ENCODE measurements at regions not wholly inside any gene's neighbourhood (a gene's known extent, or its start where the extent isn't known, plus 50 kb on each side); places are given as distances from the start of the nearest gene placed in this dataset.

DNA sequence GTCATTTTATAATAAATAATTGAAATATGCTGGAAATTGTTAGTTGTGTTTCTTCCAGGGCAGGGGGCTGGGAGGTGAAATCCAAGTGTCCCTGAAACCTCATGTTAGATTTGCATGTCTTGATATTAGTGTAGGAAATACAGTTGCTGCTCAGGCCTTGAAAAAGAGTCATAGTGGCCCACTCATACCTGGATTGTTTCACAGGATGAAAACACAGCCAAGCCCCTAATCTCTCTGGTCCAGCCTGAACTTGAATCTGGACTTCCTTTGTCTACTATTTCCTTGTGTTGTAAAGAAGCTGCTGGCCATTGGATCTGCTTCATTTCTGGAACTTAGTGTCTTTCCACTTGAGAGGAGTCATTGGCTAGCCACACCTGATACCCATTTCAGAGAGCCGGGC is 108.8 kb upstream of the JARID2 start:
- Histone ChIP-seq H3K36me3 (no peaks in the 10 kb centered on the region), H3K27me3 (no peaks in the 10 kb centered on the region), H3K9me3 (no peaks in the 10 kb centered on the region), H3K4me1 (no peaks in the 10 kb centered on the region), H3K4me3 (no peak overlapping the region), H3K27ac (no peak overlapping the region)
- intact Hi-C loops (cut with DNase I; ENCODE audit: low total_unique reads) (no loop called here), in situ Hi-C loops (cut with MboI; ENCODE audit: low pct_ligation_motif_present in 1 of 4, low pct_unique_long_range_greater_than_20kb in 1 of 4, low sequenced_read_pairs in 3 of 4) (no loop called here)
- 80 to 95% methylated on average over 1 of the region's 1 CpG for WGBS, 2 donors (ENCODE audit: low coverage in 1 of 2)
- DNase-seq = no peak
- TF ChIP-seq POLR2A (IDR thresholded peaks at IDR 0.05) (no peak), EP300 (IDR thresholded peaks at IDR 0.05; ENCODE audit: low read depth) (no peak), POLR2AphosphoS5 (IDR thresholded peaks at IDR 0.05) (no peak)
- TF ChIP-seq, protein P1, sequence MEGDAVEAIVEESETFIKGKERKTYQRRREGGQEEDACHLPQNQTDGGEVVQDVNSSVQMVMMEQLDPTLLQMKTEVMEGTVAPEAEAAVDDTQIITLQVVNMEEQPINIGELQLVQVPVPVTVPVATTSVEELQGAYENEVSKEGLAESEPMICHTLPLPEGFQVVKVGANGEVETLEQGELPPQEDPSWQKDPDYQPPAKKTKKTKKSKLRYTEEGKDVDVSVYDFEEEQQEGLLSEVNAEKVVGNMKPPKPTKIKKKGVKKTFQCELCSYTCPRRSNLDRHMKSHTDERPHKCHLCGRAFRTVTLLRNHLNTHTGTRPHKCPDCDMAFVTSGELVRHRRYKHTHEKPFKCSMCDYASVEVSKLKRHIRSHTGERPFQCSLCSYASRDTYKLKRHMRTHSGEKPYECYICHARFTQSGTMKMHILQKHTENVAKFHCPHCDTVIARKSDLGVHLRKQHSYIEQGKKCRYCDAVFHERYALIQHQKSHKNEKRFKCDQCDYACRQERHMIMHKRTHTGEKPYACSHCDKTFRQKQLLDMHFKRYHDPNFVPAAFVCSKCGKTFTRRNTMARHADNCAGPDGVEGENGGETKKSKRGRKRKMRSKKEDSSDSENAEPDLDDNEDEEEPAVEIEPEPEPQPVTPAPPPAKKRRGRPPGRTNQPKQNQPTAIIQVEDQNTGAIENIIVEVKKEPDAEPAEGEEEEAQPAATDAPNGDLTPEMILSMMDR (IDR thresholded peaks at IDR 0.05) = no peak

DNA sequence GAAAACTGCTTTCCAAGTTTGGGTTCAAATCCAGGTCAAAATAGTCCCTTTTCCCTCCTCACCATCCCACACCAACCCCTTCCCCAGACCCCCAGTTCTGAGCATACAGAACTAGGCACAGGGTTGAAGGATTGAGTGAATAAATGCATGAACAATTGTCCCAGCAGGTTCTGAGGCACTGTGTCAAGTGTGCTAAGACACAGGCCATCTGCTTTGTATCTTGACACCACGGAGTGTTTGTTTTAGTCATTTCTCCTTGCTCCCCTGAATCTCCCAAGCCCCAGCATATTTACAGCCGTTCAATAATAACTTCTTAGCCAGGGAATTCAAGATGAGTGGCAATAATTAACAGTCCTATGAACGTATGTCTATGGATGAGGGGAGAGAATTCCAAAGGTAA is 102.8 kb upstream of the JARID2 start:
- intact Hi-C loops (cut with DNase I; ENCODE audit: low total_unique reads) = no loop called here
- H3K4me1 ChIP-seq = no peaks in the 10 kb centered on the region
- TF ChIP-seq POLR2A (IDR thresholded peaks at IDR 0.05) (no peak), EP300 (IDR thresholded peaks at IDR 0.05; ENCODE audit: low read depth) (no peak), POLR2AphosphoS5 (IDR thresholded peaks at IDR 0.05) (no peak)
- TF ChIP-seq, protein P1 (IDR thresholded peaks at IDR 0.05) = no peak
- in situ Hi-C loops (cut with MboI; ENCODE audit: low pct_ligation_motif_present in 1 of 4, low pct_unique_long_range_greater_than_20kb in 1 of 4, low sequenced_read_pairs in 3 of 4) = no loop called here
- no peaks in the 10 kb centered on the region for H3K9me3 ChIP-seq
- H3K4me3 ChIP-seq = no peak overlapping the region
- DNase-seq = no peak
- no peaks in the 10 kb centered on the region for H3K36me3 ChIP-seq
- WGBS, 2 donors (ENCODE audit: low coverage in 1 of 2) = 61 to 73% methylated on average over 2 to 3 of the region's 3 CpGs
- no peaks in the 10 kb centered on the region for H3K27me3 ChIP-seq
- no peak overlapping the region for H3K27ac ChIP-seq

GRCh38 chr6:15143540-15143939 is 102.3 kb upstream of the JARID2 start:
- Histone ChIP-seq H3K27ac (no peak overlapping the region), H3K27me3 (no peaks in the 10 kb centered on the region), H3K4me3 (no peak overlapping the region), H3K36me3 (no peaks in the 10 kb centered on the region), H3K9me3 (no peaks in the 10 kb centered on the region), H3K4me1 (no peaks in the 10 kb centered on the region)
- DNase-seq = no peak
- in situ Hi-C loops (cut with MboI; ENCODE audit: low pct_ligation_motif_present in 1 of 4, low pct_unique_long_range_greater_than_20kb in 1 of 4, low sequenced_read_pairs in 3 of 4) = no loop called here
- TF ChIP-seq POLR2AphosphoS5 (IDR thresholded peaks at IDR 0.05) (no peak), EP300 (IDR thresholded peaks at IDR 0.05; ENCODE audit: low read depth) (no peak), POLR2A (IDR thresholded peaks at IDR 0.05) (no peak)
- TF ChIP-seq, protein P1 (IDR thresholded peaks at IDR 0.05) = no peak
- WGBS, 2 donors (ENCODE audit: low coverage in 1 of 2) = 88% methylated on average over 2 to 3 of the region's 3 CpGs
- intact Hi-C loops (cut with DNase I; ENCODE audit: low total_unique reads) = no loop called here

- H3K27ac ChIP-seq = no peak overlapping the region
- in situ Hi-C loops (cut with MboI; ENCODE audit: low pct_ligation_motif_present in 1 of 4, low pct_unique_long_range_greater_than_20kb in 1 of 4, low sequenced_read_pairs in 3 of 4) = no loop called here
- intact Hi-C loops (cut with DNase I; ENCODE audit: low total_unique reads) = no loop called here
- H3K4me3 ChIP-seq = no peak overlapping the region
- H3K4me1 ChIP-seq = no peaks in the 10 kb centered on the region
- no peak for DNase-seq
- no peaks in the 10 kb centered on the region for H3K36me3 ChIP-seq
- no peaks in the 10 kb centered on the region for H3K27me3 ChIP-seq
- H3K9me3 ChIP-seq = no peaks in the 10 kb centered on the region
- no peak for TF ChIP-seq POLR2A (IDR thresholded peaks at IDR 0.05)
- no peak for TF ChIP-seq POLR2AphosphoS5 (IDR thresholded peaks at IDR 0.05)
Measured at GRCh38 chr6:15145821-15146220, 100.0 kb upstream of the JARID2 start.

DNA sequence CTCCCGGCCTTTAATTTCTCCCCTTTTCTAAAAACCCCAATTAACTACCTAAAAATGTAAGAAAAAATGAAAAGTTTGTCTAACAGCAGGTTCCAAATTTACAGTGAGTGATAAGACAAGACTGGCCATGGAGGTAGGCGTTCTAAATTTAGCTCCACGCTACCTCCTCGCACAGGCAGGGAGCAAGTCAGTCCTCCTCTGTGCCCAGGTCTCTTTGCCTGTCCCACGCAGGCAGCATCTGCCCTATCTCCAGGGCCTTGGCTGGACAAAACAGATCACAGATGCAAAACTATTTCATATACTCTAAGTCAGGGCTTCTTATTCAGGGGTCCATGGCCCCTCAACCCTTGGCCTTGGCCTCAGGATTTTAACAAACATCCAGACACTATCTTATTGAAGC is 98.0 kb upstream of the JARID2 start:
- H3K4me1 ChIP-seq = no peaks in the 10 kb centered on the region
- TF ChIP-seq POLR2A (IDR thresholded peaks at IDR 0.05) (no peak), EP300 (IDR thresholded peaks at IDR 0.05; ENCODE audit: low read depth) (no peak), POLR2AphosphoS5 (IDR thresholded peaks at IDR 0.05) (no peak)
- TF ChIP-seq, protein P1 (IDR thresholded peaks at IDR 0.05) = no peak
- no peak for DNase-seq
- H3K36me3 ChIP-seq = no peaks in the 10 kb centered on the region
- 90 to 92% methylated on average over 5 of the region's 5 CpGs for WGBS, 2 donors (ENCODE audit: low coverage in 1 of 2)
- no peaks in the 10 kb centered on the region for H3K27me3 ChIP-seq
- in situ Hi-C loops (cut with MboI; ENCODE audit: low pct_ligation_motif_present in 1 of 4, low pct_unique_long_range_greater_than_20kb in 1 of 4, low sequenced_read_pairs in 3 of 4) (no loop called here), intact Hi-C loops (cut with DNase I; ENCODE audit: low total_unique reads) (no loop called here)
- no peak overlapping the region for H3K27ac ChIP-seq
- H3K4me3 ChIP-seq = no peak overlapping the region
- H3K9me3 ChIP-seq = no peaks in the 10 kb centered on the region
